ENCODE measurements at regions not wholly inside any gene's neighbourhood (a gene's known extent, or its start where the extent isn't known, plus 50 kb on each side); places are given as distances from the start of the nearest gene placed in this dataset.

DNA sequence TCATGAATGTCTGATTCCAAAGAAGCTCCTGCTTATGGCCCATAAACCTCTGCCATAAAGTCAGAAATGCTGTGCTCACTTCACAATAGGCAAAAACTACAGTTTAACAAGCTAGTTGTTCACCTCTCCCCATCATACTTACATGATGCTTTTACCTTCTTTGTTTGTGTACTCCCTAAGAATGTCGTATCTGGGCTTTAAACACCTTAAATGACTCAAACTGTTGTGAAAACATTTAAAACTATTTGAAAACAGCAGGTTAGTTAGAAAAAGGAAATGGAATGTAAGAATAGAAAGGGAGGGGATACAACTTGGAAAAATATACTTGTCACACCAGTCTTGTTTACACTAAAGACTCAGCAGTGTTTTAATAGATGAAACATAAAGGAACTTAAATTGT lies 128.2 kb upstream of the AGR3 start:
- DNase-seq (ENCODE audit: low spot score) (no peak), ATAC-seq (no peak), FAIRE-seq (no peak)
- Histone ChIP-seq H3K4me1 (ENCODE audit: insufficient read depth, low read length) (peaks cover 15% of the 10 kb centered on the region), H3K9me3 (ENCODE audit: low read length) (no peaks in the 10 kb centered on the region), H3K36me3 (replicated peaks in 1 of 2; ENCODE audit: control insufficient read depth in 1 of 2, insufficient read depth in 2 of 2, low read length in 2 of 2) (no peaks in the 10 kb centered on the region), H3K27ac (ENCODE audit: extremely low read length, insufficient read depth, low read length) (no peak overlapping the region), H3K4me2 (ENCODE audit: low read depth, low read length) (no peak overlapping the region), H2AFZ (ENCODE audit: low read length) (no peak overlapping the region), H3K4me3 (replicated peaks in 1 of 3; ENCODE audit: insufficient read depth in 1 of 3, low read depth in 2 of 3, low read length in 3 of 3) (no peak overlapping the region), H3K9ac (ENCODE audit: insufficient read depth, low read depth, low read length) (no peak overlapping the region), H3K27me3 (ENCODE audit: control insufficient read depth in 1 of 2, insufficient read depth in 2 of 2, low read length in 2 of 2) (no peaks in the 10 kb centered on the region), H3K79me2 (ENCODE audit: insufficient read depth, low read length) (no peaks in the 10 kb centered on the region), H4K20me1 (ENCODE audit: insufficient read depth, low read length) (no peaks in the 10 kb centered on the region)
- WGBS (ENCODE audit: low lambda C conversion rate) = 100% methylated on average over 1 of the region's 1 CpG
- intact Hi-C loops (cut with micrococcal nuclease; ENCODE audit: unreplicated experiment) (no loop called here), in situ Hi-C loops (cut with HindIII; ENCODE audit: extremely low pct_ligation_motif_present, low pct_unique_long_range_greater_than_20kb) (no loop called here)
- 0 out of 2 replicates have a peak, but pooled peaks have one; percentile 34 for TF ChIP-seq ARID2 (CRISPR knock-in tag; IDR thresholded peaks at IDR 0.05; ENCODE audit: borderline replicate concordance)
- no peak for TF ChIP-seq ZNF547 (CRISPR knock-in tag; IDR thresholded peaks at IDR 0.05)
- TF ChIP-seq EZH2 (conservative IDR thresholded peaks at IDR 0.05; ENCODE audit: low read depth, low read length) = no peak
- TF ChIP-seq DDIT3 (CRISPR knock-in tag; IDR thresholded peaks at IDR 0.05) = no peak
- no peak for TF ChIP-seq CREM (IDR thresholded peaks at IDR 0.05)
- no peak for TF ChIP-seq CREM (CRISPR knock-in tag; IDR thresholded peaks at IDR 0.05)
- ChIA-PET CTCF (ENCODE audit: low intra/inter-chr PET ratio, low total read pairs) (no interaction called here), POLR2A (no interaction called here)
- BruUV-seq (replicated peaks) = no TSS peak

- Histone ChIP-seq H4K20me1 (ENCODE audit: insufficient read depth, low read length) (no peaks in the 10 kb centered on the region), H3K9me3 (ENCODE audit: low read length) (no peaks in the 10 kb centered on the region), H3K4me2 (ENCODE audit: low read depth, low read length) (no peak overlapping the region), H3K36me3 (replicated peaks in 1 of 2; ENCODE audit: control insufficient read depth in 1 of 2, insufficient read depth in 2 of 2, low read length in 2 of 2) (no peaks in the 10 kb centered on the region), H3K4me3 (replicated peaks in 1 of 3; ENCODE audit: insufficient read depth in 1 of 3, low read depth in 2 of 3, low read length in 3 of 3) (no peak overlapping the region), H3K79me2 (ENCODE audit: insufficient read depth, low read length) (no peaks in the 10 kb centered on the region), H2AFZ (ENCODE audit: low read length) (no peak overlapping the region), H3K27me3 (ENCODE audit: control insufficient read depth in 1 of 2, insufficient read depth in 2 of 2, low read length in 2 of 2) (no peaks in the 10 kb centered on the region), H3K27ac (ENCODE audit: extremely low read length, insufficient read depth, low read length) (no peak overlapping the region), H3K4me1 (ENCODE audit: insufficient read depth, low read length) (peaks cover 15% of the 10 kb centered on the region), H3K9ac (ENCODE audit: insufficient read depth, low read depth, low read length) (no peak overlapping the region)
- 96% methylated on average over 2 of the region's 2 CpGs for WGBS (ENCODE audit: low lambda C conversion rate)
- in situ Hi-C loops (cut with HindIII; ENCODE audit: extremely low pct_ligation_motif_present, low pct_unique_long_range_greater_than_20kb) (no loop called here), intact Hi-C loops (cut with micrococcal nuclease; ENCODE audit: unreplicated experiment) (no loop called here)
- CTCF ChIA-PET (ENCODE audit: low intra/inter-chr PET ratio, low total read pairs) = no interaction called here
- DNase-seq (ENCODE audit: low spot score) = no peak
- ATAC-seq = no peak
- no TSS peak for BruUV-seq (replicated peaks)
- no peak for FAIRE-seq
- POLR2A ChIA-PET = no interaction called here
- TF ChIP-seq KMT2A (CRISPR knock-in tag; IDR thresholded peaks at IDR 0.05) (no peak), SALL1 (CRISPR knock-in tag; IDR thresholded peaks at IDR 0.05) (no peak), BCL3 (CRISPR knock-in tag; IDR thresholded peaks at IDR 0.05) (no peak), ZNF367 (CRISPR knock-in tag; IDR thresholded peaks at IDR 0.05; ENCODE audit: borderline replicate concordance) (no peak), ATF7-NPFF (CRISPR knock-in tag; IDR thresholded peaks at IDR 0.05; ENCODE audit: low read depth) (no peak), ZKSCAN8 (CRISPR knock-in tag; IDR thresholded peaks at IDR 0.05; ENCODE audit: borderline replicate concordance) (no peak)
- TF ChIP-seq, protein P1, sequence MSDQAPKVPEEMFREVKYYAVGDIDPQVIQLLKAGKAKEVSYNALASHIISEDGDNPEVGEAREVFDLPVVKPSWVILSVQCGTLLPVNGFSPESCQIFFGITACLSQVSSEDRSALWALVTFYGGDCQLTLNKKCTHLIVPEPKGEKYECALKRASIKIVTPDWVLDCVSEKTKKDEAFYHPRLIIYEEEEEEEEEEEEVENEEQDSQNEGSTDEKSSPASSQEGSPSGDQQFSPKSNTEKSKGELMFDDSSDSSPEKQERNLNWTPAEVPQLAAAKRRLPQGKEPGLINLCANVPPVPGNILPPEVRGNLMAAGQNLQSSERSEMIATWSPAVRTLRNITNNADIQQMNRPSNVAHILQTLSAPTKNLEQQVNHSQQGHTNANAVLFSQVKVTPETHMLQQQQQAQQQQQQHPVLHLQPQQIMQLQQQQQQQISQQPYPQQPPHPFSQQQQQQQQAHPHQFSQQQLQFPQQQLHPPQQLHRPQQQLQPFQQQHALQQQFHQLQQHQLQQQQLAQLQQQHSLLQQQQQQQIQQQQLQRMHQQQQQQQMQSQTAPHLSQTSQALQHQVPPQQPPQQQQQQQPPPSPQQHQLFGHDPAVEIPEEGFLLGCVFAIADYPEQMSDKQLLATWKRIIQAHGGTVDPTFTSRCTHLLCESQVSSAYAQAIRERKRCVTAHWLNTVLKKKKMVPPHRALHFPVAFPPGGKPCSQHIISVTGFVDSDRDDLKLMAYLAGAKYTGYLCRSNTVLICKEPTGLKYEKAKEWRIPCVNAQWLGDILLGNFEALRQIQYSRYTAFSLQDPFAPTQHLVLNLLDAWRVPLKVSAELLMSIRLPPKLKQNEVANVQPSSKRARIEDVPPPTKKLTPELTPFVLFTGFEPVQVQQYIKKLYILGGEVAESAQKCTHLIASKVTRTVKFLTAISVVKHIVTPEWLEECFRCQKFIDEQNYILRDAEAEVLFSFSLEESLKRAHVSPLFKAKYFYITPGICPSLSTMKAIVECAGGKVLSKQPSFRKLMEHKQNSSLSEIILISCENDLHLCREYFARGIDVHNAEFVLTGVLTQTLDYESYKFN (CRISPR knock-in tag; conservative IDR thresholded peaks at IDR 0.05) = no peak
Measured at GRCh38 chr7:17010637-17011300, 129.0 kb upstream of the AGR3 start.

Data from HepG2 (cell line).